ENCODE measurements at regions not wholly inside any gene's neighbourhood (a gene's known extent, or its start where the extent isn't known, plus 50 kb on each side); places are given as distances from the start of the nearest gene placed in this dataset.

GRCh38 chr2:16960579-16960978 lies 294.9 kb upstream of the CYRIA start:
- no peak overlapping the region for H3K27ac ChIP-seq (ENCODE audit: low read depth in 2 of 2, low read length in 1 of 2)
- no peak overlapping the region for H3K4me3 ChIP-seq (ENCODE audit: low read depth in 2 of 2, low read length in 1 of 2)
- ChIA-PET POLR2A (interaction anchor here (0.6 kb wide), 1 partner anchor 9 kb away, joined by 3 read pairs; no protein-coding TSS in a partner anchor), CTCF (interaction anchor here (0.7 to 1.3 kb wide), 5 partner anchors 9 to 263 kb away, joined by 3 read pairs; no protein-coding TSS in a partner anchor)
- no peak overlapping the region for H3K9ac ChIP-seq
- no peak overlapping the region for H3K4me2 ChIP-seq
- no peaks in the 10 kb centered on the region for H3K79me2 ChIP-seq (ENCODE audit: insufficient read depth)
- no peaks in the 10 kb centered on the region for H3K9me3 ChIP-seq
- H3F3A ChIP-seq (replicated peaks; ENCODE audit: insufficient read depth): no peaks in the 10 kb centered on the region
- no peak overlapping the region for H2AFZ ChIP-seq (ENCODE audit: low read depth)
- H4K20me1 ChIP-seq (ENCODE audit: insufficient read depth): no peaks in the 10 kb centered on the region
- H3K4me1 ChIP-seq (ENCODE audit: control insufficient read depth in 1 of 2, insufficient read depth in 2 of 2, low read depth in 1 of 2, low read length in 1 of 2): peaks cover 0 to 10% of the 10 kb centered on the region in 2 experiments; a peak in 2 of 4 replicates
- TF ChIP-seq EZH2phosphoT487 (IDR thresholded peaks at IDR 0.05; ENCODE audit: borderline replicate concordance, low read depth): no peak
- no peak for TF ChIP-seq EP300 (IDR thresholded peaks at IDR 0.05; ENCODE audit: borderline replicate concordance in 1 of 2, low read depth in 1 of 2, low read length in 1 of 2)
- TF ChIP-seq POLR2AphosphoS5 (IDR thresholded peaks at IDR 0.05; ENCODE audit: low read depth, low read length): no peak
- no peak for DNase-seq
- no peaks in the 10 kb centered on the region for H3K27me3 ChIP-seq (ENCODE audit: insufficient read depth)
- H3K9me2 ChIP-seq: no peaks in the 10 kb centered on the region
- H3K36me3 ChIP-seq (replicated peaks in 1 of 2; ENCODE audit: control insufficient read depth in 1 of 2, insufficient read depth in 2 of 2, low read length in 1 of 2): no peaks in the 10 kb centered on the region
- 57% methylated on average over 3 of the region's 3 CpGs for WGBS (ENCODE audit: low lambda C conversion rate)

- H3K4me1 ChIP-seq (ENCODE audit: control insufficient read depth in 1 of 2, insufficient read depth in 2 of 2, low read depth in 1 of 2, low read length in 1 of 2): peaks cover 0 to 10% of the 10 kb centered on the region in 2 experiments; a peak in 2 of 4 replicates
- H3K9me3 ChIP-seq: no peaks in the 10 kb centered on the region
- no peak overlapping the region for H3K27ac ChIP-seq (ENCODE audit: low read depth in 2 of 2, low read length in 1 of 2)
- no peaks in the 10 kb centered on the region for H3F3A ChIP-seq (replicated peaks; ENCODE audit: insufficient read depth)
- ChIA-PET CTCF (no interaction called here), POLR2A (no interaction called here)
- no peak overlapping the region for H2AFZ ChIP-seq (ENCODE audit: low read depth)
- no peaks in the 10 kb centered on the region for H3K9me2 ChIP-seq
- DNase-seq: no peak
- no peaks in the 10 kb centered on the region for H3K27me3 ChIP-seq (ENCODE audit: insufficient read depth)
- no peak overlapping the region for H3K4me2 ChIP-seq
- H3K79me2 ChIP-seq (ENCODE audit: insufficient read depth): no peaks in the 10 kb centered on the region
- H3K4me3 ChIP-seq (ENCODE audit: low read depth in 2 of 2, low read length in 1 of 2): no peak overlapping the region
- H3K36me3 ChIP-seq (replicated peaks in 1 of 2; ENCODE audit: control insufficient read depth in 1 of 2, insufficient read depth in 2 of 2, low read length in 1 of 2): no peaks in the 10 kb centered on the region
- 22% methylated on average over 4 of the region's 4 CpGs for WGBS (ENCODE audit: low lambda C conversion rate)
- H3K9ac ChIP-seq: no peak overlapping the region
- no peaks in the 10 kb centered on the region for H4K20me1 ChIP-seq (ENCODE audit: insufficient read depth)
- TF ChIP-seq SIN3A (IDR thresholded peaks at IDR 0.05; ENCODE audit: borderline replicate concordance, low read depth, low read length): no peak
- no peak for TF ChIP-seq USF2 (IDR thresholded peaks at IDR 0.05; ENCODE audit: borderline replicate concordance, low read depth, low read length)
- TF ChIP-seq FOXM1 (IDR thresholded peaks at IDR 0.05; ENCODE audit: low read depth): no peak
- no peak for TF ChIP-seq NRF1 (IDR thresholded peaks at IDR 0.05; ENCODE audit: low read depth, low read length)
- TF ChIP-seq POLR2AphosphoS5 (IDR thresholded peaks at IDR 0.05; ENCODE audit: low read depth, low read length): no peak
- no peak for TF ChIP-seq CHD2 (IDR thresholded peaks at IDR 0.05; ENCODE audit: low read length, partially characterized antibody)
- TF ChIP-seq GABPA (IDR thresholded peaks at IDR 0.05; ENCODE audit: low read depth): no peak
- no peak for TF ChIP-seq REST (IDR thresholded peaks at IDR 0.05; ENCODE audit: low read depth, low read length)
- TF ChIP-seq GATA2 (CRISPR knock-in tag; IDR thresholded peaks at IDR 0.05): no peak
- TF ChIP-seq TAF1 (IDR thresholded peaks at IDR 0.05; ENCODE audit: borderline replicate concordance, low read depth, low read length): no peak
- TF ChIP-seq PBX3 (IDR thresholded peaks at IDR 0.05): no peak
- no peak for TF ChIP-seq MAX (IDR thresholded peaks at IDR 0.05; ENCODE audit: low read depth)
- no peak for TF ChIP-seq EP300 (IDR thresholded peaks at IDR 0.05; ENCODE audit: borderline replicate concordance in 1 of 2, low read depth in 1 of 2, low read length in 1 of 2)
- TF ChIP-seq RXRA (IDR thresholded peaks at IDR 0.05; ENCODE audit: borderline replicate concordance, low read depth): no peak
- no peak for TF ChIP-seq USF1 (IDR thresholded peaks at IDR 0.05; ENCODE audit: borderline replicate concordance, low read depth)
- no peak for TF ChIP-seq EZH2phosphoT487 (IDR thresholded peaks at IDR 0.05; ENCODE audit: borderline replicate concordance, low read depth)
- no peak for TF ChIP-seq SMC3 (IDR thresholded peaks at IDR 0.05; ENCODE audit: low read depth, low read length)
Measured at GRCh38 chr2:16958266-16958665, 292.6 kb upstream of the CYRIA start.
